IMR-90 (cell line): ENCODE measurements at regions not wholly inside any gene's neighbourhood (a gene's known extent, or its start where the extent isn't known, plus 50 kb on each side); places are given as distances from the start of the nearest gene placed in this dataset.

Experiments
- ATAC-seq: fragments of 200-7000 bp; cut with Tn5 transposase; 2 replicates; pipeline ENCODE4 v1.9.1; 2020; ENCODE audit warnings: low read depth, mild to moderate bottlenecking, moderate library complexity
- BruUV-seq: library from RNA; stranded (reverse); fragments of 400-500 nt; replicated peaks from 2 replicates; lab custom pipeline; 2021; lab: Mats Ljungman, UMichigan
- CTCF ChIA-PET: fragments of 300-600 bp; formaldehyde crosslinking; extraction: SDS; loops from one replicate; lab custom pipeline; 2021; ENCODE audit warnings: antibody characterized with exemption; lab: Yijun Ruan, JAX
- POLR2A ChIA-PET: fragments of 300-600 bp; sonication (Branson Sonifier 250); formaldehyde crosslinking; loops from one replicate; lab custom pipeline; 2022; ENCODE audit warnings: antibody characterized with exemption; ENCODE audit not compliant: unreplicated experiment; lab: Charles Lee
- DNase-seq: peaks from one replicate; pipeline ENCODE4 v3.0.0; 2013
- H2AFZ ChIP-seq: replicated peaks from 2 replicates; pipeline ENCODE3; 2013; ENCODE audit warnings: low read length, mild to moderate bottlenecking; ENCODE audit not compliant: poor library complexity
- H2AK5ac ChIP-seq: 2 replicates; pipeline ENCODE4 v1.6.1; 2013; ENCODE audit warnings: low read depth, low read length, inconsistent platforms
- H2AK9ac ChIP-seq: replicated peaks from 2 replicates; pipeline ENCODE3; 2013; ENCODE audit warnings: mild to moderate bottlenecking, low read depth, low read length, moderate library complexity; ENCODE audit not compliant: poor library complexity
- H2BK120ac ChIP-seq: 2 replicates; pipeline ENCODE4 v1.6.1; 2013; ENCODE audit warnings: low read depth, low read length, inconsistent platforms
- H2BK15ac ChIP-seq: 3 replicates; pipeline ENCODE4 v1.6.1; 2013; ENCODE audit warnings: low read depth, low read length, inconsistent platforms
- H2BK20ac ChIP-seq: 2 replicates; pipeline ENCODE4 v1.6.1; 2013; ENCODE audit warnings: low read depth, mild to moderate bottlenecking, inconsistent platforms, low read length, moderate library complexity
- H2BK5ac ChIP-seq: 2 replicates; pipeline ENCODE4 v1.6.1; 2013; ENCODE audit warnings: mild to moderate bottlenecking, low read depth, low read length, inconsistent platforms; ENCODE audit not compliant: poor library complexity, severe bottlenecking
- H3K14ac ChIP-seq: replicated peaks from 2 replicates; pipeline ENCODE4 v1.6.1; 2013; ENCODE audit warnings: low read depth, low read length, inconsistent platforms
- H3K18ac ChIP-seq: 2 replicates; pipeline ENCODE4 v1.6.1; 2013; ENCODE audit warnings: low read depth, low read length, control low read depth
- H3K23ac ChIP-seq: 2 replicates; pipeline ENCODE4 v1.6.1; 2013; ENCODE audit warnings: low read depth, low read length, inconsistent platforms
- H3K27ac ChIP-seq: 2 replicates; pipeline ENCODE4 v1.5.1; 2013; ENCODE audit warnings: mild to moderate bottlenecking, control low read depth, low read length; ENCODE audit not compliant: insufficient read depth
- H3K27me3 ChIP-seq: 2 replicates; pipeline ENCODE4 v1.6.1; 2013; ENCODE audit warnings: low read length; ENCODE audit not compliant: control insufficient read depth, insufficient read depth
- H3K36me3 ChIP-seq: 2 replicates; pipeline ENCODE4 v1.6.1; 2013; ENCODE audit warnings: low read length, mixed read lengths; ENCODE audit not compliant: control insufficient read depth, insufficient read depth
- H3K4ac ChIP-seq: 2 replicates; pipeline ENCODE4 v1.6.1; 2013; ENCODE audit warnings: low read depth, low read length, inconsistent platforms
- H3K4me1 ChIP-seq: 2 replicates; pipeline ENCODE4 v1.6.1; 2013; ENCODE audit warnings: low read length, mixed read lengths; ENCODE audit not compliant: control insufficient read depth, insufficient read depth
- H3K4me2 ChIP-seq: 2 replicates; pipeline ENCODE4 v1.6.1; 2013; ENCODE audit warnings: low read depth, mild to moderate bottlenecking, control low read depth, low read length, moderate library complexity
- H3K4me3 ChIP-seq: 2 replicates; pipeline ENCODE4 v1.5.1; 2013; ENCODE audit warnings: low read depth, mild to moderate bottlenecking, control low read depth, low read length, moderate library complexity; ENCODE audit not compliant: insufficient read depth
- H3K56ac ChIP-seq: 2 replicates; pipeline ENCODE4 v1.6.1; 2013; ENCODE audit warnings: low read length, inconsistent platforms; ENCODE audit not compliant: insufficient read depth; ENCODE audit errors: extremely low read depth
- H3K79me1 ChIP-seq, 2 experiments: 2 replicates each; pipeline ENCODE4 v1.6.1; 2013; ENCODE audit warnings: low read length in 2 of 2, inconsistent platforms in 1 of 2, low read depth in 1 of 2
- H3K9ac ChIP-seq: 2 replicates; pipeline ENCODE4 v1.6.1; 2013; ENCODE audit warnings: low read depth, low read length, control low read depth
- H3K9me1 ChIP-seq: 2 replicates; pipeline ENCODE4 v1.6.1; 2013; ENCODE audit warnings: low read length, inconsistent platforms; ENCODE audit not compliant: insufficient read depth
- H3K9me3 ChIP-seq: 2 replicates; pipeline ENCODE4 v1.6.1; 2013; ENCODE audit warnings: low read length; ENCODE audit not compliant: control insufficient read depth, insufficient read depth
- H4K20me1 ChIP-seq: 2 replicates; pipeline ENCODE4 v1.6.1; 2013; ENCODE audit warnings: low read length, inconsistent platforms; ENCODE audit not compliant: insufficient read depth
- H4K5ac ChIP-seq: 2 replicates; pipeline ENCODE4 v1.6.1; 2013; ENCODE audit warnings: mild to moderate bottlenecking, low read depth, low read length, control low read depth
- H4K8ac ChIP-seq, 2 experiments: 2 replicates each; pipeline ENCODE4 v1.6.1; 2013; ENCODE audit warnings: low read depth in 2 of 2, low read length in 2 of 2, control low read depth in 1 of 2, inconsistent platforms in 1 of 2
- H4K91ac ChIP-seq: 2 replicates; pipeline ENCODE4 v1.6.1; 2013; ENCODE audit warnings: low read depth, low read length, inconsistent platforms; ENCODE audit not compliant: insufficient read depth
- ELK1 ChIP-seq: fragments of 150-350 bp; IDR thresholded peaks from 2 replicates; pipeline ENCODE4 v1.6.1; 2016; ENCODE audit warnings: low read depth, mild to moderate bottlenecking, low read length, moderate library complexity, borderline replicate concordance
- FOS ChIP-seq: fragments of 150-350 bp; IDR thresholded peaks from 2 replicates; pipeline ENCODE4 v1.6.1; 2016; ENCODE audit warnings: low read depth, low read length
- MAZ ChIP-seq: IDR thresholded peaks from 2 replicates; pipeline ENCODE4 v1.6.1; 2012; ENCODE audit warnings: low read depth, mild to moderate bottlenecking, low read length, improper control_type of control experiment, moderate library complexity, borderline replicate concordance
- POLR2A ChIP-seq: IDR thresholded peaks from 2 replicates; pipeline ENCODE4 v1.6.1; 2012; ENCODE audit warnings: mild to moderate bottlenecking, low read depth, low read length
- RAD21 ChIP-seq: IDR thresholded peaks from 2 replicates; pipeline ENCODE4 v1.6.1; 2012; ENCODE audit warnings: low read length, improper control_type of control experiment
- RCOR1 ChIP-seq: IDR thresholded peaks from 2 replicates; pipeline ENCODE4 v1.6.1; 2012; ENCODE audit warnings: mild to moderate bottlenecking, low read length, improper control_type of control experiment; ENCODE audit not compliant: insufficient replicate concordance
- RFX5 ChIP-seq: IDR thresholded peaks from 2 replicates; pipeline ENCODE4 v1.8.0; 2012; ENCODE audit warnings: low read depth, mild to moderate bottlenecking, low read length, moderate library complexity
- SMC3 ChIP-seq: fragments of 150-350 bp; IDR thresholded peaks from 2 replicates; pipeline ENCODE4 v1.6.1; 2016; ENCODE audit warnings: low read depth, mild to moderate bottlenecking, antibody characterized with exemption, low read length, moderate library complexity
- WGBS, 2 experiments: methylation state at CpG; one replicate each; pipeline versions ENCODE4 v1.1.5 to v1.1.7; 2013; ENCODE audit warnings: missing lambda C conversion rate in 2 of 2; ENCODE audit not compliant: insufficient read length in 1 of 2; ENCODE audit errors: extremely low coverage in 2 of 2; 5-methylcytosine and 5-hydroxymethylcytosine counted together
- dilution Hi-C: fragments of 300-500 bp; cut with HindIII; formaldehyde crosslinking; loops from one replicate; pipeline ENCODE4 v1.14.3; 2018; ENCODE audit warnings: low sequenced_read_pairs; ENCODE audit not compliant: unreplicated experiment
- in situ Hi-C: fragments of 300-500 bp; cut with MboI; formaldehyde crosslinking; loops from 3 replicates; pipeline ENCODE4 v1.14.3; 2019; ENCODE audit warnings: low sequenced_read_pairs, inconsistent platforms, mixed read lengths
- intact Hi-C: fragments of 100-400 bp; cut with micrococcal nuclease; formaldehyde crosslinking; loops from 2 replicates; pipeline ENCODE4 v1.10.0; 2022
- TF ChIP-seq, protein P1 (sequence below): conservative IDR thresholded peaks from 2 replicates; pipeline ENCODE4 v1.5.1; 2012; ENCODE audit warnings: mild to moderate bottlenecking, low read depth, low read length, improper control_type of control experiment

DNA sequence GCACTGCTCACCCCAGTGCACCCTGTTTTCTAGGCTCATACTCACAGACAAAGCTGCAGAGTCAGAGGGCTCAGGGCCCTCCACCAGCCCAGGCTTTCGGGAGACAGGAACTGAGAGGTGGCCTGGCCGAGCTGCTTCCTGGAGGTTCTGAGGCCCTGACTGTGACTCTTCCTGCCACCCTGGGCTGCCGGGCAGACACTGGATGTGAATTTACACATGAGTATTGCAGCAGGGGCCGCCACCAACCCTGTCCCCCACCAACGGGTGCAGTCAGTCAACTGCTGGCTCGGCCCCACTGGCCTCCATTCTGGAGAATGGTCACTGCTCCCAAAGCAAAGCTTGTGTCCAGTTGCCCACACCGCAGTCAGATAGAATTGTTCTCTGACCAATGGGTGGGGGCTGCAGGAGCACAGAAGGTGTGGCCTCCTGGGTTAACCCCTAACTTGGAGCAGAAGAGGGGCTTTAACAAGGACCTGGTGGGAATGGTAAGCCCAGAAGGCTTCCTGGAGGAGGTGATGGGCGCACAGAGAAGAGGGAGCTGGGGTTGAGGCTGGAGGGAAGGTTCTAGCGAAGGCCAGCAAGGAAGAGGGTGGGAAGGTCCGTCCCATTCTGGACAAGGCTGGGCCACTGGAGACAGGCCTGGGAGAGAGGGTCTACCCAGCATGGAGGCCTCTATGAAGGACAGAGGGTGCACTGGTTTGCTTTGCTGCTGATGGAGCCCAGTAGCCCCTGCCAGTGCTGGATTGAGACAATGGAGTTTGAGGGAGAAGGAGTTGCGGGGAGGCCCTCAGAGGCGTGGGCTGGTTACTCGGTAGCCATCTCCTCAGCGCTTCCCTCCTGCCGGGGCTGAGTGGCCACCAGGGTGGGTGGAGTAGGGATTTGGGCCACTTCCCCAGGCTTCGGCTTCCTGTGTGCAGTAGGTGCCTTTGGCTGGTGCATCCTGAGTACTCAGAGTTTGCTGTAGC, 135.3 kb downstream of the CPZ start:
- no peaks in the 10 kb centered on the region for H3K36me3 ChIP-seq
- no peak for ATAC-seq
- H4K5ac ChIP-seq = no peak overlapping the region
- no peak for DNase-seq
- no peak overlapping the region for H4K91ac ChIP-seq
- no peak overlapping the region for H2AFZ ChIP-seq
- no peak overlapping the region for H2BK20ac ChIP-seq
- no peak overlapping the region for H3K9ac ChIP-seq
- no peaks in the 10 kb centered on the region for H3K4me1 ChIP-seq
- no peaks in the 10 kb centered on the region for H3K79me1 ChIP-seq
- no peak overlapping the region for H3K4me3 ChIP-seq
- H3K4me2 ChIP-seq = no peak overlapping the region
- H2AK5ac ChIP-seq = no peak overlapping the region
- no peaks in the 10 kb centered on the region for H4K20me1 ChIP-seq
- ChIA-PET CTCF (no interaction called here), POLR2A (no interaction called here)
- no peak overlapping the region for H2BK15ac ChIP-seq
- H3K27ac ChIP-seq = no peak overlapping the region
- no peak overlapping the region for H3K4ac ChIP-seq
- no peak overlapping the region for H4K8ac ChIP-seq
- no peak overlapping the region for H2BK5ac ChIP-seq
- H2BK120ac ChIP-seq = no peak overlapping the region
- no TSS peak for BruUV-seq
- H2AK9ac ChIP-seq = no peak overlapping the region
- TF ChIP-seq, protein P1, sequence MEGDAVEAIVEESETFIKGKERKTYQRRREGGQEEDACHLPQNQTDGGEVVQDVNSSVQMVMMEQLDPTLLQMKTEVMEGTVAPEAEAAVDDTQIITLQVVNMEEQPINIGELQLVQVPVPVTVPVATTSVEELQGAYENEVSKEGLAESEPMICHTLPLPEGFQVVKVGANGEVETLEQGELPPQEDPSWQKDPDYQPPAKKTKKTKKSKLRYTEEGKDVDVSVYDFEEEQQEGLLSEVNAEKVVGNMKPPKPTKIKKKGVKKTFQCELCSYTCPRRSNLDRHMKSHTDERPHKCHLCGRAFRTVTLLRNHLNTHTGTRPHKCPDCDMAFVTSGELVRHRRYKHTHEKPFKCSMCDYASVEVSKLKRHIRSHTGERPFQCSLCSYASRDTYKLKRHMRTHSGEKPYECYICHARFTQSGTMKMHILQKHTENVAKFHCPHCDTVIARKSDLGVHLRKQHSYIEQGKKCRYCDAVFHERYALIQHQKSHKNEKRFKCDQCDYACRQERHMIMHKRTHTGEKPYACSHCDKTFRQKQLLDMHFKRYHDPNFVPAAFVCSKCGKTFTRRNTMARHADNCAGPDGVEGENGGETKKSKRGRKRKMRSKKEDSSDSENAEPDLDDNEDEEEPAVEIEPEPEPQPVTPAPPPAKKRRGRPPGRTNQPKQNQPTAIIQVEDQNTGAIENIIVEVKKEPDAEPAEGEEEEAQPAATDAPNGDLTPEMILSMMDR = no peak
- TF ChIP-seq RAD21 (no peak), ELK1 (no peak), RFX5 (no peak), SMC3 (no peak), MAZ (no peak), FOS (no peak), POLR2A (no peak), RCOR1 (no peak)
- no peak overlapping the region for H3K18ac ChIP-seq
- WGBS, 2 experiments = 46% methylated on average over 4 of the region's 16 CpGs; no CpG with 5 or more reads in 1 of the 2 experiments
- no peaks in the 10 kb centered on the region for H3K9me1 ChIP-seq
- dilution Hi-C loops (no loop called here), intact Hi-C loops (no loop called here), in situ Hi-C loops (no loop called here)
- H3K56ac ChIP-seq = no peak overlapping the region
- H3K14ac ChIP-seq = no peak overlapping the region
- H3K9me3 ChIP-seq = peaks cover 2% of the 10 kb centered on the region; the same call in 1 of the 2 replicates
- no peak overlapping the region for H3K23ac ChIP-seq
- H3K27me3 ChIP-seq = peaks cover 2% of the 10 kb centered on the region; the same call in 1 of the 2 replicates
